Ureter (tissue), 1 donor: ENCODE measurements at regions not wholly inside any gene's neighbourhood (a gene's known extent, or its start where the extent isn't known, plus 50 kb on each side); places are given as distances from the start of the nearest gene placed in this dataset.
"Not testable (repeated sequence)": the region's sequence is repeated elsewhere in the genome, so short reads cannot be mapped to it uniquely, and the experiment has no call there.

Experiments used
- DNase-seq: peaks from one replicate; pipeline ENCODE4 v3.0.0-alpha.2; 2020; ENCODE audit warnings: low spot score
- donor health status: DM: yes; HTN: yes; CAD: no.

DNA sequence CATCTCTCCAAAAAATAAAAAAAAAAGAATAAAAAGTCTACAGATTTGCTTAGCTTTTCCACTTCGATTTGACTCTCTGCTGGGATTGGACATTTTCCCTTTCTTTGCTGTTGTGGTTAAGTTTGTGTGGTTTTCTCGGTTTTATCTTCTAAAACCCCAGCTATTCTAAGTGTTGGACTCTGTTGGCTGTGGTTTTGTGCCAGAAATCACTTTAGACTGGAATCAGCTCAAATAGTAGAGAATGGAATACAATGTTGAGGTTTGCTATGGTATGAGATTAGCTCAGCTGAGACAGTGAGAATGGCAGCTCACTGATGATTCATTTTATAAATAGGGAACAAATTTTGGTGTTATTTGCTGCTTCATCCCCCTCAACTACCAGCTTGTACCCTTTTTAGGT lies 116.0 kb downstream of the BUB3 start:
- no peak for DNase-seq

DNA sequence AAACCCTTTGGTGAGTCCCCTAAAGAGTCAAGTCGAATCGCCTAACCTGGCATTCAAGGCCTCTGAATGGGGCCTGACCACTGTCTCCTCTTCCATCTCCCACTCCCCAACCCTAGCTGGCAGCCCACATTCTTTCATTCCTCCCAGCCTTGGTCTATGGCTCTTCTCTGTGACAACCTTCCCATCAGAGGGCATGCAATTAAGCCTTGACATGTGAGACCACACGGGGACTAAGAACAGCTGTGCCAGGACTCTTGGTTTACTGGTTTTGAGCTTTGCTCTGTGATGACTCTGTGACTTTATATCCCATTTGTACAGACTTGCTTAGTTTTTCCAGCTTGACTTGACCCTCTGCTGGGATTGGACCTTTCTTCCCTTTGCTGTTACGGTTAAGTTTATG lies 116.6 kb downstream of the BUB3 start:
- no peak for DNase-seq

DNA sequence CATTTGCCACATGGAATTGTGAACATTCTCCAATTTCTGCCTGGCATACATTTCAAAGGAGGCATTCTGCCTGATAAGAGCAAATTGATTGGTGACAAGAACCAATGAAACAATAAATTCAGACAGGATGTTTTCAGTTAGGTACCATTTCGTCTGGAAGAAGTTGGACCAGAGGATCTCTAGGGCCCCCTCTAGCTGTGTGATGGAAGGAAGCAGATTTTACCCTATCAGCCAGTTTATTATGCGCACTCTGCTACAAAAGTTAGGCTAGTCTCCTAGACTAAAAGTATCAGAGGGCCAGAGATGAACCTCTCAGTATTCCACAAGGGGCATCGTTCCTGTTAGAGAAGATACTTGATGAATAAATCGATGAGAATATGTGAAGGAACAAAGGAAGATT lies 118.0 kb downstream of the BUB3 start:
- DNase-seq = no peak

DNA sequence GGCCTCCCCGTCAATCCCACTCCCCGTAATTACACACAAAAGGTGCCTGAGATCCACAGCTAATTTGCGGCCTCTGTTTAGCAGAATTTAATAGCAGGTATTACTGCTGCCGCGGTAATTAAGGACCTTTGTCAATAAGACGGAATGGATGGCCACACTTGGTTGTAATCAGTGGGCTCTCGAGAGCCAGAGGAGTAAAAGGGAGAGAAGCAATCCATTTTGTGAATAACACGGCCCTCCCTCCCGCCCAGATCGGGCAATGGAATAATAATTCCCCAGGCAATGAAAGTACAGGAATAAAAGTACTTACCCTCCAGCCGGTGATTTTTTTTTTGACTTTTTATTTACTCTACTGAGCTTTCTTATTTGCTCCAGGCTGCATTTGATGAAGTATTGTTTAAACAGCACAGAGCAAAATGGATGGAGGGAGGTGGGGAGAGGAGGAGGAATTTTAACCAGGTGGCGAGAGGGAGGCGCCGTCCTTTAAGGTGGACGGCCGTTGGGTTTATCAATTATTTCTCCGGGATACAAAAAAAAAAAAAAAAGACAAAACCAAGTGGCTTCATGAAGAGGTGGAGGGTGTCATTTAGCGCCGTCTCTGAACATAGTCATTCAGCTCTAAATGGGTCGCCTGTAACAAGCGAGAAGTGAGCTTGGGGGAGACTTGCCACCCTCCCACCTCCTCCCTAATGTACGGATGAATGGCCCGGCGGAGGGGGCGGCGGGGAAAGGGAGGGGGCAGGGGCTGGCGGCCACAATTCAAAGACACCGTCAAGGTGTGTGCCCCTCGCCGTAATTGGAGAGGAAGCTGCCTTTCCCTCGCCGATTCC lies 120.3 kb downstream of the BUB3 start:
- no peak for DNase-seq

DNA sequence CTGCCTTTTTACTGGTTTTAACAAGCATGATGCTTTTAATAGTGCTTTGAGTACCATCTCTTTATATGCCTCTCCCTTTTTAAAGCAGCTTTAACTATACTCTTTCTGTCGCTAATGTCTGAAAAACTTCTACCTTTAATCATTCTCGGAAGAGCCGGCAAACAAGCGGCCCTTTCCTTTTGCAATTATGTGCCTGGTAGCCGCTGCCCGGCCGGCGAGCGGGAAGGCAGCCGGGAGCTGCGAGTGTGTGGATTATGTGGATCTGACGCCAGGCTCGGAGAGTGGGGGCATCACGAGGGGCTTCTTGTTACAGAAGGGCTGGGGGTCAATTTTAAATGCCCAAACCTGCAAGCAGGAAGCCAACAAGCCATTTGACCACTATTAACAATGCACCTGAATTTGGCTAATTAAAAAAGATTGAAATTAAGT lies 120.9 kb downstream of the BUB3 start:
- no peak for DNase-seq

DNA sequence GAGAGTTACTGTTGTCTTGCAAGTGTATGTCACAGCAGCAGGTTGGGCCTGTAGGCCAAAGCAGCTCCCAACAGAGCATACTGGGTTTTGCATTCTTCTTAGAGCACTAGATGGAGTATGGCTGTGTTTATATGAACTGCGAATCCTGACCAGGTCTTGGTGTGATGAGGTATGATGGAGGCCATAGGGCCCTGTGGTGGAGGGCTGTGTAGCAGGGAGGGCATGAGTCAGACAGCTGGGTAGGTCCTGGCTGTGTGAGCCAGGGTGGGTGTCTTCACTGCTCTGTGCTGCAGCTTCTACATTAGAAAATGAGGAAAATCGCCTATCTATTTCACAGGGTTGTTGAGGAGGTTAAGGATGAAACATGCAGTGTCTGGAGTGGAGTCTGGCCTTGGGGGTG lies 124.2 kb downstream of the BUB3 start:
- DNase-seq = no peak

DNA sequence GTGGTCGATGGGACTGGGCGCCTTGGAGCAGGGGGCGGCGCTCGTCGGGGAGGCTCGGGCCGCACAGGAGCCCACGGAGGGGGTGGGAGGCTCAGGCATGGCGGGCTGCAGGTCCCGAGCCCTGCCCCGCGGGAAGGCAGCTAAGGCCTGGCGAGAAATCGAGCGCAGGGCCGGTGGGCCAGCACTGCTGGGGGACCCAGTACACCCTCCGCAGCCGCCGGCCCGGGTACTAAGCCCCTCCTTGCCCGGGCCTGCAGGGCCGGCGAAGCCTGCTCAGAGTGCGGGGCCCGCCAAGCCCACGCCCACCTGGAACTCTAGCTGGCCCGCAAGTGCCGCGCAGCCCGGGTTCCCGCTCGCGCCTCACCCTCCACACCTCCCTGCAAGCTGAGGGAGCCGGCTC lies 129.2 kb downstream of the BUB3 start:
- DNase-seq = not testable (repeated sequence)

DNA sequence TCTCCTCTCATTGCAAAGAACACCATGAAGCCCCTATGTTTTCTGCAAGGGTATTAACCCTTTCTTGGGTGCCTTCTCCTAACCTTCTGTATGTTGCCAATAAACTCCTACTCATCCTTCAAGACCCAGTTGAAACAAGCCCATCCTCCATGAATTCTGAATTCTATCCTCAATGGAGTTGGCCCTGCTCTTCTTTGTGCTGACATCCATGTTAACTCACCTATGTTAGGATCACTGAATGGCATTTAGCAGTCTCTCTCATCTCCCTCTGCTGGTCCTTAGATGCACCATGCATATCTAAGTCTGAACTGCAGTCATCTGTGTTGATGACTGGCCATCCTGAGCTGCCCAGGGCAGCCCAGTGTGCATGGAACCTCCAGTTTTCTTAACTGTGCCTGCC lies 129.8 kb downstream of the BUB3 start:
- DNase-seq = no peak

DNA sequence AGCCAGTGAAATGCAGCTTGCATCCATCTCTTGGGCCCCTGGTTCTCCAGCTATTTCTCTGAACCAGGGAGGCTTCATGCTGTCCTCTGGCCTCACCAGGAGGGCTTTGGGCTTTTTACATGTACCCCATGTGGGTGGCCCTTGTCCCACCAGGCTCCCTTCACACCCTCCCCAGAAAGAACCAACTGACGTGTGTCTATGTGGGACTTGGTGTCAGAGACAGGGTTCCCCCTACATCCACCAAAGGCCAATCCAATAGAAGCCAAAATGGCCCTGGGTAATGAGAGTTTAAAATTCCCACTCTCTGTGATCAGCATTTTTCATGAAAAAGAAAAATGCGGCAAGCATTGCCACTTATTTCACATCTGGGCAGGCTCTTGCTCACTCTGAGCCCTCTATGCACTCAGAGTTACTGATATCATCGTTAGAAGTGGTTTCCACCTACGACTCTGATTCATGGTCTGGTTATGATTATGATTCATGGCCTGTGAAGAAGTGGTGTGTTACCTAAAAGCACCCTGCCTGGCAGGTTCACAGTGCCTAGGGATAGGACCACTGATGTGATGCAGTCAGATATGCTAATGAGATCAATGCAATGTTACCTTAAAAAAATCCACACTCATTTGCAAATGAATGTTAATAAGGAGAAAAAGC lies 133.5 kb downstream of the BUB3 start:
- DNase-seq = no peak

DNA sequence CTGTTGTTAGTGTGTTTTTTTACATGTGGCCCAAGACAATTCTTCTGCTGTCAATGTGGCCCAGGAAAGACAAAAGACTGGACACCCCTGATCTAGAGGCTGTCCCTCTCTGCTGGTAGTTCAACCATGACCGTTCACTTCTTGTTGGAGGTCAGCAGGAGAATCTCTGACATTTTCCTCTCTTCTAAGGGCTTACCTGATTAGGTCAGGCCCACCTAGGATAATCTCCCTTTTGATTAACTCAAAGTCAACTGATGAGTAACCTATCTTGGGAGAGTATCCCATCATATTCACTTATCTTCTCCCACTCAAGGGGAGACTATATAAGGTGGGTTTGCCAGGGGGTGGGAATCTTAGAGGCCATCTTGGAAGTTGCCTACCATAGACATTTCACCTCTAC lies 135.2 kb downstream of the BUB3 start:
- DNase-seq = no peak

DNA sequence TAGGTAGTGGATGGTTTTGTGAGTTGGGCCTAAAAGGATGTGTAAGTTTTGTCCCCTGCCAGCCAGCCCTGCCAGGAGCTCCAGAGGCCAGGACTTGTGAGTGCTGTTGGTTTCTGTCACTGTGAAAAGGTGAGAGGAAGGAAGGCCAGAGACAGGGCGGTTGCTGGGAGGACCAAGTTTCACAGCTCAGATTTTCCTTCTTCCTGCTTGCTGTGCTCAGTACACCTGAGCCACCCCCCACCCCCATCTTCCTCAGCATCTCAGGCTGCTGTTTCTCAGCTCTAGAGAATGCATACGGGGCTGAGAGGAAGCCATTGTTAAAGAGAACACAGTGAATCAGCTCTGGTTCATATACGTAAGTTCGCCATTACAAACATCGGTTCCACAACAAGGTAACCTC lies 139.9 kb downstream of the BUB3 start:
- DNase-seq = no peak

DNA sequence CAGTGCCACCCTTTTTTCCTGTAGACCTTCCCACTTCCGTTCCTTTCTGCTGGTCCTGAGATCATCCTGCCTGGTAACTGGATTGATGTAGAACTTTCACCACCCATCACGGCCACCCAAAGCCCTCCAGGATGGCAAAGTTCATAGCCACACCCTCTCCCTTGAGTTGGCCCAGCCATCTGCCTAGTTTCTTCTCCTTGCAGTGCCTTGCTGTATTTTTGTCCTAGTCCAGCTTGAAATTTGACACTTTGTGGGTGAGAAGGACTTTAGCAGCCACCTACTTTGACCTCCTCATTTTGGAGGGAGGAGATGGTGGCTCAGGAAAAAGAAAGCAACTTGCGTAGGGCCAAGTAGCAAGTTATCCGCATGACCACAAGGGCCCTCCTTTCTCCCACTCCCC lies 140.7 kb downstream of the BUB3 start:
- DNase-seq = no peak

DNA sequence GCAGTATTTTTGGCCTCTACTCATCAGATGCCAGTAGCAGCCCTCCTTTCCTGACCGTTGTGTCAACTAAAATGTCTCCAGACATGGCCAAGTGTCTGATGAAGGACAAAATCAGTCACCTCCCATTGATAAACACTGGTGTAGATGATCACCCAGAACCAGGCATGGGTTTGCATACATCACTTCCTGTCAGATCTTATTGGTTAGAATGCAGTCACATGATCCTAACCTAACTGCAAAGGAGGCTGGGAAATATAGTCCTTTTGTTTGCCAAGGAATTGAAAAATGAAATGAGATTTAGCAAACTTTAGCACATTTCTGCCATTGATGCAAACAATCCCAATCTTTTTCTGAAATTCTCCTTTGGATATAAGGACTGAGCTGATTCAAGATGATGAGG lies 141.4 kb downstream of the BUB3 start:
- no peak for DNase-seq

DNA sequence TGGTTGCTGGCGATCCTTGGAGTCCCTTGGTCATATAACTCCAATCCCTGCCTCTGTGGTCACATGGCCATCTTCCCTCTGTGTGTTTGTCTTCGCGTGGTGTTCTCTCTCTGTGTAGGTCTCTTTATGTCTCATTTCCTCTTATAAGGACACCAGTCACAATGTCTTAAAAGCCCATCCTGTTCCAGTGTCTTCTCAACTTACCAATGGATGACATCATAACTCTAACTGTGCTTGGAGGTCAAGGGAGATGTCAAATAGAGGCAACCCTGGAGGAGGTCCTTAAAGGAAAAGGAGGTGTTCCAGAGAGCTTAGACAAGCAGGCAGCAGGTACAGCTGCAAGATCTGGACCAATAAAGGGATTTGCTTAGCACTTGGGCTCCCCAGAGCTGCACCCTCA lies 143.0 kb downstream of the BUB3 start:
- DNase-seq = no peak

DNA sequence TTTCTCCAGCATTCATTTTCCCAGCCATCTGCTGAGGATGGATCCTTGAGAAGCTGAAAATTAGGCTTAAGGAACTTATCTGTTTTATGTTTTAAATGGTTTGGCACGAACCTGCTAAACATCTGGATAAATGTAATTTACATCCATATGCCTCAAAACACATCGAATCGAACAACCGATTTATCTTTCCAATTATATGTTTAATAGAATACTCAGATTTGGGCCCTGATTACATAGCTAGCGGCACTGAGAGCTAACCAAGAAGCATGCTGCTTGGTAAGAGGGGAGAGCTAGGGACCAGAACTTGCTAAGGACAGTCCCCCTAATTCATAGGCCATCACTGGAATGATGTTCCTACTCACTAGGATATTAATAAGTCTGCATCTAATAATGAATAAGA lies 144.4 kb downstream of the BUB3 start:
- DNase-seq = no peak

DNA sequence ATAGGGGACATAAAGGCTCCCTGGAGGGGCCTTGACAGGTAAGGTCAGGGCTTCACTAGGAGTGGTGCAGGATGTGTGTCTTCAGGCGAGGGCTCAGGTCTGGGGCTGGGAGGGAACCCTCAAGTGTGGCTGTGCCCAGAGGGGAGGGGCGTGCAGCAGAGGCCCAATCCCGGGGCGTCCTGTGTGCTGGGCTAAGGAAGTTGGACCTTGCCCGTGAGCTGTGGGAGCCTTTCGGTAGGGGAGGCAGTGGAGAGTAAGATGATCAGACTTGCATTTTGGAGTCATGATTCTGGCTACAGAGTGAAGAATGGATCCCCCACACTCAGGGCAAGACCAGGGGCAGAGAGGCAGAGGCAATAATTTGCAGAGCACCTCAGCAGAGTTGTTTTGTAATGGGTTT lies 145.4 kb downstream of the BUB3 start:
- DNase-seq = no peak

DNA sequence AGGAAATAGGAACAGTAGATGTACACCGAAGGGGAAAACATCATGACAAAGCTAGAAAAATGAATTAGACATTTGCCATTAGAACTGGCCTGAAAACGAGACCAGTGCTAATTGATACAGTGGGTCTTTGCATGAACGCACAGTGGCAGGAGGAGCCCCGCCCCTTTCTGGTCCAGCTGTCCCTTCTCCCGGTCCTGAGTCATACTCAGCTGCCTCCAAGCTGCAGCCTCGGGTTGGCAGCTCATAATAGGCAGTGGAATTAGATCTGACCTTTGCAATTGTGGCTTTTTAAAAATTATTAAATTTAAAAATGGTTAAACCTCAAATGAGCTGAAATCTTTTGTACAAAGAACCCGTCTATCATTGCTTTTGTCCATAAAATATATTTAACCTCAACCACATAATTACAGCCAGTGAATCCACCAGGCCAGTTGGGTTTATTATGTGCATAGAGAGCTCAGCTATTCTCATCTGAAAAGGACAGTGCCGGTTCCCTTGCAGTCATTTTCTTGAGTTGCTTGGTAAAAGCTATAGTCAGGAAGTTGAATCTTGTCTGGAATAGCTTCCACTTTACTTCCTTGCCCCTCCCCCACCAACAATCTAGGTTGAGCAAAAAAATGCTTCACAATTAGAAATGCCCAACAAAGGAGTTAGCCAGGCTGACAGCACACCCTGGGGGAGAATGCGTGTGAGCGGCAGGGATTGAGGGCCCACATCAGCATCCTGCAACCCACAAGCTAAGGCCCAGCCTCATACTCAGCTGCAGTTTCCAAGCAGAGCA lies 147.1 kb downstream of the BUB3 start:
- no peak for DNase-seq

DNA sequence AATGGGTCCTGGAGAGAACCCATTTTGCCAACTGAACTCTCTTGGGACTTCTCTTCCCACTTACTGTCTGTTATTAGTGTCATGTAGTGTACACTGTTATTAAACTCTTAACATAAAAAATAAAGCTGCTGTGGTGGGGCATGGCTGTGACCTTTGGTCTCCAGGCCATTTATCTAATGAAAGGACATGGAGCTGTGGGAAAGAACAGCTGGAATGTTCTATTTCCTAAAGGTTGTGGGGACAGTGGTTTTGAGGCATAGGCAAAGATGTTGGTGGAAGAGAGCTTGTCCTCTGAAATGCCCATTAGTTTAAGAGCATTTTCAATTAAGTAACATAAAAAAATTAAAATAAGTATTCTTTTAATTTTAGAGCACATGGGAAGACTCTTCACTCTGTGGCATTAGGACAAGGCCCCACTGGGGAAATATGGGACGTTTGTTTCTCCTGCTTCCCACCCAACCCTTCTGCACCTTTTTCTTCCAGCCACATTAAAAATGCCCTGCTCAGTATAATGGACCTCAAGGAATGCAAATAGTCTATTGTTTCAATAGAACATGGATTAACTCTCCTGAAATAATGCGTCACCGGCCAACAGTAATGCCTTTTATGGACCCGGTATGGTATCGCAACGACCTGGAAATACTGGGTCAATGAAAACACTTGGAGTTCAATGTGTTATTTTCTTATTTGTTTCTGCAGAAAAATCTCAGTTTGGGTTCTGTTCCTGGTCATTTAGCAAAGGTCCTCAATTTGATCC lies 149.6 kb downstream of the BUB3 start:
- DNase-seq = no peak

DNA sequence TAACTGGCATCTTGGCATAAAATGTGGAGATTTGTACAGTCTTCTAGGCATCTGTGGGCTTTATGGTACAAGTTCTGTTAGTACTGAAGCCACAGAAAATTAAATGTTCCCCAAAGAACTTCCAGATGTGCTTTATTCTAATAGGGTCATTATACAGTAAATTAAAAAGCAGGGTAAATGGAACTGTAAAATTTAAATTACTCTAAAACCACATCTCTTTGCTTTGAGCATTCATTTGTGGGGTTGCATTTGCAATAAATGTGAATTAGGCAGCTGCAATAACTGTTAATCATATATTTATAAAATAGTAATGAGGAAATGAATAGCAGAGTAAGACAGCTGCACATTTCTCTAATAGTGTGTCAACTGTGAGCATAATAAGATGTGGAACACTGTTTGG lies 151.5 kb downstream of the BUB3 start:
- no peak for DNase-seq

DNA sequence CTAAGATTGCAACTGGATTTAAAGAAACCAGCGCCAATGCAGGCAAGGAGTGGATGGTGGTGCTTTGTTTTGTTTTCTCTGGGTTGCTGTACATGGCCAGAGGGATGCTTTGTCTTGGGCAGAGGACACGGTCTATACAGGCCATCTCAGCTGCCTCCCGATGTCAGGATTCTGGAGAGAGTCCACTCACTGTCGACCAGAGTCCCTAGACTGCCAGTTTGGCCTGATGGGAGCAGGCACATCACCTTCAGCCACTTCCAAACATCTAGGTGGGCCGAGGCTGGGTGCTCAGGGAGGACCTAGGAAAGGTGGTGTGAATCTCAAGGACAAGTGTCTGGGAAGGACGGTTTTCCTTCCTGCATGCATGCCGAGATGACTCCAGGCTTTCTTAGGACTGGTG lies 152.1 kb downstream of the BUB3 start:
- DNase-seq = no peak

DNA sequence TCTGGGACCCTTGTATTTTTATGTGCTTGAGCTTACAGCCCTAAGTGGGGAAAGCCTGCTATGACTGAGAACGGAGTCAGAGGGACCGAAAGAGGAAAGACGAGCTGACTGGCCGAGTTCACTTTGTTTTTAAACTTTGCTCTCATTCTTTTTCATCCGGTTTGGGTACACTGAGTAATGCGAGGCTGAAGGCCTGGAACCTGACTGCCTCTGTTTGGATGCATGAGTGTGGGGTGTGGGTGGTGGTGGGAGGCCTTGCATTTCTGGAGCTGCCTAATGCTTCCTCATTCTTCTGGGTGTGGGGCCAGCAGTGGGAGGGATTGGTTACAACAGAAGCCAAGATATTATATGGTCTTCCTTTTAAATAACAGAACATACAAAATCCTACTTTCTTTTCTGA lies 155.5 kb downstream of the BUB3 start:
- peak; percentile 59 for DNase-seq

DNA sequence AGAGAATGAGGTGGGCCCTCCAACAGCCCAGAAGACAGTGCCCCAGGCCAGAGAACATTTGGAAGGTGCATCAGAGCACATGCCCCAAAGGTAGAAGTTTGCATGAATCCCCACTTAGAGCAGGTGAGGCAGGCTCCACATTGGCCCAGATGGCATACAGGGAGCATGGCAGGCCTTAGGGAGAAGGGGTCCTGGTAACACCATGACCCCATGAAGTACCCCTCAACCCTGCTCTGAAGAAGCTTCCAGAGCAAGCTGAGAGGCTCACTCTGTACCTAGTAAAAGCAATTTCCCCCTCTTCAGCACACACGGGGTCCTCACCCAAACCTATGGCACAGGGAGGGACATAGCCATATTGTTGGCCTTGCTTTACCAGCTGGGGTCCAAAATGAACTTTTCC lies 162.6 kb downstream of the BUB3 start:
- no peak for DNase-seq
